ENCODE measurements at regions not wholly inside any gene's neighbourhood (a gene's known extent, or its start where the extent isn't known, plus 50 kb on each side); places are given as distances from the start of the nearest gene placed in this dataset.
A peak's percentile ranks its signal among the peaks of the same experiment; 100 is the strongest.

DNA sequence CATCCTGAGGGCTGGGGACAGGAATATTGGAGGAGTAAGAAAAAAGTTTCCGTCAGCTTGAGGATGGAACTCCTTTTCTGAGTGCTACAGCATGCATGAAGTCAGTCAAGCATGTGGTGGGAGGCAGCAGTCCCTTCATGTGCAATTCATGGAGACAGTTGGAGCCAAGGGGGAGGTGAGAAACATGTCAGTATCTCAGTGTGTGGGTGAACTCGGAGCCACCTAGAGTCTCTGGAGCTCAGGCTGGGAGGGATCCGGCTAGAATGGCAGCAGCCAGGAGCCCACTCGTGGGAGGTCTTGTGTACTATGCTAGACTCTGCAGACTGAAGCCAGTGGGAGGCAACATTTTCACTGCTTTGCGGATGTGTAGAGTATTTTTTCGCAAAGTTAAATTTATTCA, 60.3 kb downstream of the AVPR1A start:
- DNase-seq: no peak

DNA sequence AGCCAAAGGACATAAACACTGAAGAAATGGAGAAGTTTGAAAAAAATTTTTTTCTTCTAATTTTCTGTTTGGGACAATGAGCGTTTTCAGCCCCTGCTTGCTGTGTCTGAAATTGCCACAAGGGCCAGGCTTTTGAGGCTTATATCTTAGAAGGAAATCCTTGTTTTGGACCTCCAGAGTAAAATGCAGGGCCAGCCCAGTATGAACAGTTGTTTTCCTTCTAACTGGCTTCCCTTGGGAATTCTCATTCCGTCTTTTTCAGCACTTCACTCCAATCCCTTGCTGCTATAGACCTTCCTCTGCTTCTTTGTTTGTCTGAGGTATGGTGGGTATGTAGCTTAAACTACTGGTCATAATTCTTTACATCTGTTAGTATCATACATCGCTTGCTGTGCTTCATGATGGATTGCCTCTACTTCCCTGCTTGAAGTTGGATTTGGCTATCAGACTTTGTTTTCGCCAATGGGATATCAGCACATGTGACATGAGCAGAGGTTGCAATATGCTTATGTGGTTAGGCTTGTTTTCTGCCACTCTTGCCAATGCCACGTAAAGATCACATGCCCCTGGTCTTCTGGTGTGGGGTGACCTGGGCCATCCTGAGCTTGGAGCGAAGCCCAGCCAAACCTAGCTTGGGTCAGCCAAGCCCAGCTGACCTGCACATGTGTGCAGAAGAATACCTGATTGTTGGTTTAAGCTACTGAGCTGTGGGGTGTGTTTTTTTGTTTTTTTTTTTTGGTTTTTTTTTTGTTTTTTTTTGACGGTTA, 64.7 kb downstream of the AVPR1A start:
- DNase-seq: no peak

DNA sequence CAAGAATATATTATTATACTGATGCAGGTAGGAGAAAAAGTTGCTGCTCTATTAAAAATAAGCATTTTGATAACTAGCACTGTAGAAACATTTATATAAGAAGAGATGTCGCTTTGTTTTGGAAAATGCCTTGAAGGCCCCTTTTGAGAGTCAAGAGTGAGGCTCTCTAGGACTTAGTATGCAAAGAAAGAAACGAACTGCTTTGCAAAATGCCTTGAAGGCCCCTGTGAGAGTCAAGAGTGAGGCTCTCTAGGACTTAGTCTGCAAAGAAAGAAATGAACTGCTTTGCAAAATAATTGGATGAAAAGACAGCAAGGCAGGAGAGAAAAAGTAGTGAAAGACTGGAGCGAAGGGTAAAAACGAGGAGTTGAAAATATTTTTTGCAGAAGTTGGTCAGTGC, 65.9 kb downstream of the AVPR1A start:
- DNase-seq: no peak

DNA sequence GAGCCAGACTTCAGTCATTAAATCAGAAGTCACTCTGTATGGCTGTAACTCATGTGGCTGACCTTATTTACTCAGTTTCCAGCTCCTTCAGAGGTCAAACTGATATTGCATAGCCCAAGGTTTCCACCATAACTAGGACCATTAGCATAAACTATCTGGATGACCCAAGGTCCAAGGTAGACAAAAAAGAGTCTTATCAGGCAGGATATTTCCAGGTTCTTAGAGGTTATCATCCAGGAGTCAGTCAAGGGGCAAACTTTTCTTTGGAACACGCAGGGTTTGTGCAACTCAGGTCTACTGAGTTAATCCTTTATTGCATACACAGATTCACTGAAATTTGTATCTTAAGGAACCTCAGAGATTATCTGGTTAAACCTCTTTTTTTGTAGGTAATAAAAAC, 66.5 kb downstream of the AVPR1A start:
- no peak for DNase-seq

- no peak for DNase-seq
Measured at GRCh38 chr12:63083046-63083445, 68.0 kb downstream of the AVPR1A start.

DNA sequence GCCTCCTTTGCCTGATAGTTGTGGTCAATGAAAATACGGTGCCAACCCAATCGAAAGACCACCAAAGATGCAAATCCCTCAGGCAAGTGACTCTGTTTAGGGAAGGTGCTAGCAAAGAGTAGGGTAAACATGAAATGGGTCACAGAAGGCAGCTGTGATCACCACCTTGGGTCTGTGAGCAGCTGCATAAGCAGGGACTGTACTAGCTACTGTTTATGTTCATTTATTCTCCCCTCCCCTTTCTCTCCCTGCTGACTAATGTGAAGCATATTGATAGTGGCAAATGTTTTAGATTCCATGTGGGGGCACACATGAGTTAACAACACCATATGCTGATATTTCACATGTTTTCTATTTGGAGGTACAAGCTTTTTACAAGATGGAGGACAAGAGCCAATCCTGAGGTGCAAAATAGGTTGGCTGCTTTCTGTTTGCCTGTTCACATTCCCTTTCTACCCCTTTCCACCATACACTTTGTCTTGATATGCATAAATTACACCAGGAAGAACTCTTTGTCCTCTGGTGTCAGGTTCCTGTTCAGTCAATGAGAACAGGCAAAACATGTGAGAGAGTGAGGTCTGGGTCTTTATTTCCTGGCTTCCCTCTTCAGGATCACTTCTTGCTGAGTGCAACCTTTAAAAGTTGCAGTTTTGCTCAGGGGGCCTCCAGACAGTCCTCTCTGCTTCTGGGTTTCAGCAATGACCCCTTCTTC, 71.1 kb downstream of the AVPR1A start:
- DNase-seq: peak; percentile 34

DNA sequence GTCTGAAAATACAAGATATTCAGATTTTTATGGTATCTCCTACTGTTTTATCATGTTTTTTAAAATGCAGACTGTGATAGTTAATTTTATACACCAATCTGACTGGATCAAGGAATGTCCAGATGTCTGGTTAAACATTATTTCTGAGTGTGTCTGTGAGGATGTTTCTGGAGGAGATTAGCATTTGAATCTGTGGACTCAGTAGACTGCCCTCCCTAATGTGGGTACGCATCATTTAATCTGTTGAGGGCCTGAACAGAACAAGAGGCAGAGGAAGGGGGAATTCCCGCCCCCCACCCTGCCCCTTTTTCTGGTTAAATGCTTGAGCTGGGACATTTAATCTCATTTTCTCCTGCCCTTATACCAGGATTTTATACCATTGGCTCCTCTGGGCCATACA, 72.1 kb downstream of the AVPR1A start:
- DNase-seq: no peak

DNA sequence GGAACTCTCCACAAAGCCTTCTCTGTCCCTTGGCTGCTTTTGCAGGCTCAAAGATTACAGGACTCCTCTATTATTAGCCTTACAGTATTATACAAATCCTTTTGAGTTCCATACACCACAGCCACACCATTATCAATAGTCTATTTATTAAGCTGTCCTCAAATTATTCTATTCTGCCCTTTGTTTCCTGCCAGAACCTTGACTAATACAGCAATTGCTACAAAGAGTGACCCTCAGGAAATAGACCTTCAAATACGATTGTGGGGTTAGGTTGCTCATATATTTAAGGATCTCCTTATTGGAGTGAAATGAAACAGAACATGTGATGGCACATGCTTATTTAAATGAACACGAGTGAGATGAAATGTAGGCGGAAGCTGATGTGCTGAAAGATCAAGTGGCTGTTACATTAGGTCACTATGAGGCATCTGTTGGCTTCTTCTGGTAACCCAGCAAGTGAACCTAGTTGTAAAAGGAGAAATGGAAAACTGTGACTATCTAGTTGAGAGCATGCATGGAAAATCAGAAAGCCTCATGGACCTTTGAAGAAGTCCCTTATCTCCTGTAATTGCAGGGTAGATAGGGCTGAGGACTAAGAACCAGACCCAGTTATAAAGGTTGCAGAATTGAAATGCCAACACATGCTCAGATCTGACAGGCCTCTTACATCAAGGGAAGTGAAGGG, 75.5 kb downstream of the AVPR1A start:
- DNase-seq: no peak

GRCh38 chr12:63070709-63071108, 80.3 kb downstream of the AVPR1A start:
- DNase-seq: peak; percentile 18

GRCh38 chr12:63069860-63070617, 81.0 kb downstream of the AVPR1A start:
- no peak for DNase-seq

DNA sequence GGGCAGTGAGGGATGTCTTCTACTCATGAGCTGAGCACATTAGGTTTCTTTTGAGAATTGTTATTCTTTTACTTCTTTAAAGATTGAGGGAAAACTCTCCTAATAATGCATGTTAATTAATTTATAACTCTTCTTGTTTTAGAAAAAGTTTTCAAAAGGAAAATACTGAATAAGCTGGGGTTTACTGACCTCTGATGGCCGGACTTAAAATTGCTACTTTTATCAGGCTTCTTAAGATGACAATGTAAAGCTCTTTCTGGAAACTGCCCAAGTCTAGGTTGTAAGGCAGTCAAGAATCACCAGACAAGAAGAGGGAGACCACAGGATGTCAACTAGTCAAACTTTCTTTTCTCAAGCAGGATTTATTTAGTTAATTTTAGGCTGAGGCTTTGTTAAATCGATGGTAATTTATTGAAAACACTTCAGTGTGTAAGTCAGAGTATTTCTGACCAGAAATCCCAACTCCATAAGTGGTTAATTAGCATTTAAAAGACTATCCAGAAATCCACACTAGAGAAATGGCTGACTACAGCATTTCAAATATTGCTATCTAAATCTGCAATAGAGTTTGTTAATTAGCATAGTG, 82.1 kb downstream of the AVPR1A start:
- peak; percentile 86 for DNase-seq

DNA sequence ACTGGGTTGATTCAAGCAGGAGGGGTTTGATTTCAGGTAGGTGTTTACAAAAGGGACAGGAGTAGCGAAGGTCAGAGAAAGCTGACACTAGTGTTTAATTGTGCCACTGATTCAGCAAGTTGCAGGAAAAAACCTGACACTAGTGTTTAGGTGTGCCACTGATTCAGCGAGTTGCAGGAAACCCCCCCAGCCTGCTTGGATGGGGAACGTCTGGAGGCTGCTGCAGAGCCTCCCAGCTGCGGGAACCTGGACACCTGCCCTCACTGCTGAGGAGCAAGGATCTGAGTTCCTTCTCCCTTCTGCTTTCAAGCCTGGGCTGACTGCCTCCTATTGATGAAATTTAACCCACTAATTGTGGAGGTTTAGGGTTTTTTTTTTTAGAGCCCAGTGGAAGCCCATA, 84.2 kb downstream of the AVPR1A start:
- DNase-seq: no peak

- no peak for DNase-seq
Measured at GRCh38 chr12:63066136-63066535, 84.9 kb downstream of the AVPR1A start.

GRCh38 chr12:63064080-63064479, 86.9 kb downstream of the AVPR1A start:
- peak; percentile 68 for DNase-seq

GRCh38 chr12:63056649-63057048, 94.4 kb downstream of the AVPR1A start:
- no peak for DNase-seq

DNA sequence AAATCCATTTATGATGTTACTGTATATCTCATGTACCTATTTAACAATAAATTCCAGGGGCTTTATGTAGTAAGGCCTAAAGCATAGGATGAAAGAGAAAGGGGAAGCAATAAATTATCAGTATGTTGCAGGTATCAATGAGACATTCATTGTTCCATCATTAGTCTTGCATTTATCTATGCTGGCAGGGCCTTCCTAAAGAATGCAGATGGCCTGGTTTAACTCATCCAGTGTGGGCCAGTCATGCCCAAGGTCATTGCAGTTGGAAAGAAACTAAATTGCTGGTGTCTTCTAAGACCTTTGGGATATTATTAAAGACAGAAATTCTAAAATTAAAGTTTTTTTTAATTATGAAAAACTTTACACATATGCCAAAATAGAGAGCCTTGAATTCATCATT, 98.3 kb downstream of the AVPR1A start:
- no peak for DNase-seq

DNA sequence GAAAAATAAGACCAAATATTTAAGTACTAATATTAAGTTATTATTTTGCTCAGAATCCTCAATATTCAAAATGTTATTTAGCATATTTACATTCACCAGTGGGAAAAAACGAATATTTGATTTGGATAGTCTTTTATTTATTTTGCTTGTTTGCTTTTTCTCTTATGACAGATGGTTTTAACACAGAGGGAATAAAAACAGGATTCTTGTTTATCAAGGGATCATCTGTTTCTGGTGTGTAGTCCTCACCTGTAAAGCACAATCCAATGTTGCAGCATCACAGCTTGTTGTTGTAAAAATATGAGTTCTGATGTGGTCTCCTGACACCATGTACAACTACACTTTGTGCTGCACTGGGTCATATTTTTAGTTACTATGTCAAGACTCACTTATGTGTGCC, 103.9 kb downstream of the AVPR1A start:
- no peak for DNase-seq

DNA sequence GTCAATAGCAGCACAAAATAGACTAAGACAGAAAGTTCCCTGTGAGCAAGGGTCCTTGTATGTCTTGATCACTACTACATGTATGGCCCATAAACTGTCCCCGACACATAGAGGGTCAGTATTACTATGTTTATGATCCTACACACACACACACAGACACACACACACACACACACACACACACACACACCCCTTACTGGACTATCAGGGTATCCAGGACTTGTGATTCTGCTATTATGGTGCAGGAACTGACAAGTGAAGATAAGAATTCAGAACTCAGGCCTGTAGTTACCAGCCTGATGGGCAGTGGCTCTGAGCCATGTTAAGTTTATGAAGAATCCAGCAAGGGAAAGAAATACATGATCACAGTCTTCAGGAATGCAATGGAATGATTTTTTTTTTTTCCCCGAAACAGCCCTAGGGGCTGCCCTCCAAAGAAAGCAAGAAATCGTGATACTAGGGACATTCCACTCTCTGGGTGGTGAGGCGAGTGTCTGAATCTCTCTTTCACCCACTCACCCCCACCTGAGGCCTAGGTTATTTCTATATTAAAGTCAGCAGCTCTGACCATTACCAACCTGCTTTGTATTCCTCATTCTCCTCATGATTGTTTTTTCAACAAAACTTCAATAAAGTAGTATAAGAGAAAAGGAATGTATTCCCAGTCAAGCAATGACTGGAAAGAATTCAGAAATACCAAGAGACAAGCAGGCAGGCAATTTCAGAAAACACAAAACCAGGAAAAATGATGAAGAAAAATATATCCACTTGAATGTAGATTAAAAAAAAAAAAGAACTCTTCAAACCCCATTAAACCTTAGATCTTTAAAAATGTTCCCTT, 105.8 kb downstream of the AVPR1A start:
- peak; percentile 98 for DNase-seq

DNA sequence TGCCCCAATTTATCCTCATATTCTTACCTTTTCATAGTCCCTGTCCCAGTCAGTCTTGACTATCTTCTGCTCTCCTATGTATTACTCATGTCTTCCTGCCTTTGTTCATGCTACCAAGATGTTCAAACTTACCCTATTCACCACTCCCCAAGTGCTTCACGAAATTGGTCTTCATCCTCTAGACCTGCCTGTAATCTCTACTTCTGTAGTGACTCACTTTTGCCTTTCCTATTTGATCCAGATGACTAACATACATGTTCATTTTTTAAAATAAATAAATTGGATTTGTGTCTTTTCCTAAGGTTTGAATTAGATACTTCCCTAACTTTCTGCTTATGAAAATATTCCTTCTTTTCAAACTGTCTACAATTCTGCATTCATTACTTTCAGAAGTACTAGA, 107.7 kb upstream of the PPM1H start:
- no peak for DNase-seq

DNA sequence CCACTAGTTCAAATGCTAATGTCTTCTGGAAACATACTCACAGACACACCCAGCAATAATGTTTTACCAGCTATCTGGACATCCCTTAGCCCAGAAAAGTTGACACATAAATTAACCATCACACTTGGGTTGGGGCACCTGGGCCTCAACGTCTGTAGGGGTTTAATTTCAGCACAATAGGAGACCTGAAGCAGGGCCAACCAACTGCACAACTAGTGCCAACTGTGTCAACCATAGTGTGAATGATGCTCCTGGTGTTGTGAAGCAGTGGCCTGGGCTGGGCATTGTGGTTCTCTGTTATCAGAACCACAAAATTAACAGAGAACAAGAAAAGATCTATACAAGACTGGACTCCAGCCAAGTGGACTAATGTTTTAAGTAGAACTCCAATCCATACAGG, 106.7 kb upstream of the PPM1H start:
- DNase-seq: no peak

DNA sequence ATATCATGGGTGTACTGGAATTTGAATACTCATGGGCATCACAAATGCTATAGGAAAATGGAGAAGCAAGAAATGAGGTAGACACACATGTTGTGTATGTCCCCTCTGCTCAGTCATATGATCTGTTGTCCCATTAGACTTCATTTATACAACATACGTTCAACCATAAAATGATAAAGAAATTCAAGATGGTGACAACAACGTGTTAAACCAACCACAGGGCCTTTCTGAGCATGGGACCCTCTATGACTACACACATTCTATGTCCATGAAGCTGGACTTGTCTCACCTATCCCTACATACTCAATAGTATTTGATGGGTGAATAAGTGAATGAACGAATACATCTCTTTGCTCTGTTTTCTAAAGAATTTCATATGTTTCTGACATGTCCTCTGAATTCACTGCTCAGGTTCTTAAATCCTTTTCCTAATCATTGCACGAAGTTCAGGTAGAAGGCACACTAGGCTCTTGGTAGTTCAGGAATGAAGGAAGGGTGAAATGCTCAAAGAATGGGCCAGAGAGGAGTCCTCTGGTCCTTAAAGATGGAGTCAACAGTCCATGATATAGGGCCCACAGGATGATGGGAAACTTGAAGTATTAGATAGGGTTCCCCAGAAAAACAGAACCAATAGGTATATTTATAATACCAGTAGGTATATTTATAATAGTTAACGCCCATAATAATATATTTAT, 105.7 kb upstream of the PPM1H start:
- no peak for DNase-seq

All from fibroblast of skin of scalp (primary cell).